Smooth muscle cell (in vitro differentiated cells): ENCODE measurements at regions not wholly inside any gene's neighbourhood (a gene's known extent, or its start where the extent isn't known, plus 50 kb on each side); places are given as distances from the start of the nearest gene placed in this dataset.

Experiments
- DNase-seq: peaks from one replicate; lab custom pipeline; 2025; ENCODE audit not compliant: unreplicated experiment; lab: John Stamatoyannopoulos, UW
- H2AFZ ChIP-seq: fragments of 200-600 bp; sonication (generic); 2 replicates; pipeline ENCODE4 v1.6.0; 2016; ENCODE audit warnings: antibody characterized with exemption, low read depth, mild to moderate bottlenecking
- H3F3A ChIP-seq: fragments of 200-600 bp; sonication (generic); 2 replicates; pipeline ENCODE4 v1.6.0; 2017; ENCODE audit warnings: antibody characterized with exemption, low read depth
- H3K27ac ChIP-seq: fragments of 200-600 bp; sonication (generic); 2 replicates; pipeline ENCODE4 v1.5.1; 2016; ENCODE audit warnings: low read depth, mild to moderate bottlenecking
- H3K27me3 ChIP-seq: fragments of 200-600 bp; sonication (generic); 2 replicates; pipeline ENCODE4 v1.6.1; 2016; ENCODE audit warnings: low read depth, mild to moderate bottlenecking
- H3K36me3 ChIP-seq: fragments of 200-600 bp; sonication (generic); 2 replicates; pipeline ENCODE4 v1.5.1; 2016; ENCODE audit warnings: low read depth
- H3K4me1 ChIP-seq: fragments of 200-600 bp; sonication (generic); 2 replicates; pipeline ENCODE4 v1.5.1; 2016; ENCODE audit warnings: low read depth
- H3K4me2 ChIP-seq: fragments of 200-600 bp; sonication (generic); 2 replicates; pipeline ENCODE4 v1.6.0; 2016; ENCODE audit warnings: mild to moderate bottlenecking
- H3K4me3 ChIP-seq: fragments of 200-600 bp; sonication (generic); 2 replicates; pipeline ENCODE4 v1.5.1; 2016; ENCODE audit warnings: mild to moderate bottlenecking
- H3K79me2 ChIP-seq: fragments of 200-600 bp; sonication (generic); 2 replicates; pipeline ENCODE4 v1.6.0; 2016; ENCODE audit warnings: low read depth, mild to moderate bottlenecking
- H3K9ac ChIP-seq: fragments of 200-600 bp; sonication (generic); 2 replicates; pipeline ENCODE4 v1.6.0; 2016; ENCODE audit warnings: low read depth
- H3K9me3 ChIP-seq: fragments of 200-600 bp; sonication (generic); replicated peaks from 2 replicates; pipeline ENCODE4 v1.5.1; 2016; ENCODE audit warnings: low read depth
- H4K20me1 ChIP-seq: fragments of 200-600 bp; sonication (generic); 2 replicates; pipeline ENCODE4 v1.6.0; 2016; ENCODE audit warnings: low read depth
- WGBS: methylation state at CpG from one replicate; pipeline ENCODE4 v1.1.7; 2016; ENCODE audit warnings: low lambda C conversion rate; 5-methylcytosine and 5-hydroxymethylcytosine counted together
- TF ChIP-seq, protein P1 (sequence below): fragments of 200-600 bp; sonication (generic); IDR thresholded peaks from 2 replicates; pipeline ENCODE4 v1.5.1; 2017; ENCODE audit warnings: borderline replicate concordance, mild to moderate bottlenecking, antibody characterized with exemption; ENCODE audit not compliant: insufficient read depth, poor library complexity, severe bottlenecking

DNA sequence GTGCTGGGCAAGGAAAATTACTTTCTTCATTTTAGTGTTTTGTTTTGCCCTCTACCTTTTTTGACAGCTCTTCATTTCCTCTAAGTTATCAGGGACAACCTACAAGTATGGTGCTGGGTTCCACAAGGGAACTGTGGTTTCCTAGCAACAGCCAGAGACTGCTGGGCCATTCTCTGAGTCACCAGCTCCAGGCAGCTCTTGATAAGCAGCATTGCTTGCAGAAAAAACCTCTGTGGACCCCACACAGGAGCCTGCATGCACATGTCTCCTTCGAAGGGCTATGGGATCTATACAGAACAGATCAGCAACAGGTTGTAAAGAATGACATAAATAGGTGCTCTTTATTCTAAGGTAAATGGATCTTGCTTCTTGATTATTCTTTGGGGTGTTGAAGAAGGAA is 81.0 kb upstream of the CCDC196 start:
- H3K9ac ChIP-seq, result no peak overlapping the region
- H2AFZ ChIP-seq, result no peak overlapping the region
- H3K36me3 ChIP-seq, result no peaks in the 10 kb centered on the region
- no peaks in the 10 kb centered on the region for H3K9me3 ChIP-seq
- H3K4me1 ChIP-seq, result no peaks in the 10 kb centered on the region
- DNase-seq, result no peak
- no peak overlapping the region for H3K4me2 ChIP-seq
- H3K79me2 ChIP-seq, result no peaks in the 10 kb centered on the region
- H3K27me3 ChIP-seq, result peaks cover 6% of the 10 kb centered on the region
- no peak overlapping the region for H3K4me3 ChIP-seq
- 53% methylated on average over 1 of the region's 1 CpG for WGBS
- no peak overlapping the region for H3K27ac ChIP-seq
- no peaks in the 10 kb centered on the region for H4K20me1 ChIP-seq
- no peaks in the 10 kb centered on the region for H3F3A ChIP-seq
- TF ChIP-seq, protein P1, sequence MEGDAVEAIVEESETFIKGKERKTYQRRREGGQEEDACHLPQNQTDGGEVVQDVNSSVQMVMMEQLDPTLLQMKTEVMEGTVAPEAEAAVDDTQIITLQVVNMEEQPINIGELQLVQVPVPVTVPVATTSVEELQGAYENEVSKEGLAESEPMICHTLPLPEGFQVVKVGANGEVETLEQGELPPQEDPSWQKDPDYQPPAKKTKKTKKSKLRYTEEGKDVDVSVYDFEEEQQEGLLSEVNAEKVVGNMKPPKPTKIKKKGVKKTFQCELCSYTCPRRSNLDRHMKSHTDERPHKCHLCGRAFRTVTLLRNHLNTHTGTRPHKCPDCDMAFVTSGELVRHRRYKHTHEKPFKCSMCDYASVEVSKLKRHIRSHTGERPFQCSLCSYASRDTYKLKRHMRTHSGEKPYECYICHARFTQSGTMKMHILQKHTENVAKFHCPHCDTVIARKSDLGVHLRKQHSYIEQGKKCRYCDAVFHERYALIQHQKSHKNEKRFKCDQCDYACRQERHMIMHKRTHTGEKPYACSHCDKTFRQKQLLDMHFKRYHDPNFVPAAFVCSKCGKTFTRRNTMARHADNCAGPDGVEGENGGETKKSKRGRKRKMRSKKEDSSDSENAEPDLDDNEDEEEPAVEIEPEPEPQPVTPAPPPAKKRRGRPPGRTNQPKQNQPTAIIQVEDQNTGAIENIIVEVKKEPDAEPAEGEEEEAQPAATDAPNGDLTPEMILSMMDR, result no peak

DNA sequence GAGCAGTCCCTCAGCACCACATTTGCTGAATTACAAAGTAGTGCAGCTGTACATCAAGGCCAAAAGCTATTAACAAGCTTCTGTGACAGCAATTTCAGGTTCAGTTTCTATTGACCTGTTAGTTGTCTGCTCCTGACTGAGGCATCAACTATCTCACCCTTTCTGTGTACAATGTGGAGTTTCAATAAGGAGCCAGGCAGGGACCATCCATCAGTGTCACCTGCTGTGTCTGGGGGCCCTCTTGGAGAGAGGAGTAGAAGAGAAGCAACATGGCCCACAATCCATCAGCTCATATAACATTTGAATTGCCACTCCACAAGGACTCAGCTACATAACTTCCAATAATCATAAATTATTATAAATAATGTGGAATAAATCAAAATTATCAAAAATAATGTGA is 72.3 kb upstream of the CCDC196 start:
- Histone ChIP-seq H4K20me1 (no peaks in the 10 kb centered on the region), H3K27ac (no peak overlapping the region), H3K9ac (no peak overlapping the region), H3K4me1 (no peaks in the 10 kb centered on the region), H2AFZ (no peak overlapping the region), H3K9me3 (no peaks in the 10 kb centered on the region), H3K79me2 (no peaks in the 10 kb centered on the region), H3K4me3 (no peak overlapping the region), H3F3A (no peaks in the 10 kb centered on the region), H3K36me3 (no peaks in the 10 kb centered on the region), H3K4me2 (no peak overlapping the region), H3K27me3 (no peaks in the 10 kb centered on the region)
- TF ChIP-seq, protein P1, result no peak
- no peak for DNase-seq

DNA sequence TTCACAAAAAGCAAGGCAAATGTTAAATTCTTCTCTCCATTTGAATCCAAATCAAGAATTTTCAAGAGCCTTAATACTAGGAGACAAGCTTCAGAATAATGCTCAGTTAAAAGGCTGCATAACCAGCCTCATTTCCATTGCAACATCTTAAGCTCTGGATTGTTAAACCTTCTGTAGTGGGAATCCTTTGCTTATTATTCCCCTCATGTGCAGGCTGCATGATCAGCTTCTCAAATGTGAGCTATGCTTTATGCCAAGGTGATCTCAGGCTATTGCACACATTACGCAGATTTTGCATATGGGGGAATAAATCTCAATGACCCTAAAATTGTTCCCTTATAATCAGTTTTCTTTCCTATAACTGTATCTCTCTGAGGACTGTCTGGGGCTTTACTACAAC is 71.7 kb upstream of the CCDC196 start:
- WGBS, result 100% methylated on average over 1 of the region's 1 CpG
- H4K20me1 ChIP-seq, result no peaks in the 10 kb centered on the region
- no peaks in the 10 kb centered on the region for H3K79me2 ChIP-seq
- no peak overlapping the region for H3K4me3 ChIP-seq
- no peak for DNase-seq
- no peaks in the 10 kb centered on the region for H3K9me3 ChIP-seq
- TF ChIP-seq, protein P1, result no peak
- no peaks in the 10 kb centered on the region for H3K27me3 ChIP-seq
- no peaks in the 10 kb centered on the region for H3F3A ChIP-seq
- no peak overlapping the region for H3K27ac ChIP-seq
- no peaks in the 10 kb centered on the region for H3K4me1 ChIP-seq
- H3K9ac ChIP-seq, result no peak overlapping the region
- no peaks in the 10 kb centered on the region for H3K36me3 ChIP-seq
- H2AFZ ChIP-seq, result no peak overlapping the region
- no peak overlapping the region for H3K4me2 ChIP-seq

DNA sequence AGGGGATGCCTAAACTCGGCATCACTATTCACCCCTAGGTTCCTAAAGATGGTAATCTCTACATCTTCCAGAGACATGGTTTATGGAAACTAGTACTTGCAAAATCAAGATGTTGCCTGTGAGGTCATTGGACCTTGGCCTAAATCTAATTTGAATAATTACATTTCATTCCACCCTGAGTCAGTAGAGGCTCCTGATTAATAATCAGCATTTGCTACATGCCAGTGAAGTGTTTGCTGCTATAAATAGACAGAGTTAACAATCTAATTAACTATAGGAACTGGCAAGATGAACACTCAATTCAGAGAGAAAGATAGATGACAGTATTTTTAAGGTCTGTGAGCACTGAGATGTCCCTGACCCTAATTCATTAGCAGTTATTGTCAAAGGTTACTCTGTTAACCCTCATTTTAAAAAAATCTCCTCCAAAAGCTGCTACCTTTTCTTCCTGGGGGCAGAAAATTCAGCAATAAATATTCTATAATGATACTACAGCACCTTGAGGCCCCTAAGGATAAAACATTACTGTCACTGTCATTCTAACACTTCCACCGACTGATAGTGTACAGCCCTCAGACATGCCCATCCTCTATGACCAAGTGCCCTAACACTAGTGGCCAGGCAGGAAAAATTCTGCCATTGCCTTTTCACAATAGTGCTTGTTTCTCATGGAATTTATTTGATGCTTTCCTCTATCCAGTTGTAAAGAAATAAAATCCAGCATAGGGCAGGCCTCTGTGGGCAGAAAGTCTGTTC is 65.7 kb upstream of the CCDC196 start:
- no peak overlapping the region for H2AFZ ChIP-seq
- H3K79me2 ChIP-seq, result no peaks in the 10 kb centered on the region
- H3K27me3 ChIP-seq, result no peaks in the 10 kb centered on the region
- H3K4me3 ChIP-seq, result no peak overlapping the region
- H3K4me1 ChIP-seq, result no peaks in the 10 kb centered on the region
- TF ChIP-seq, protein P1, result no peak
- H3K27ac ChIP-seq, result no peak overlapping the region
- H3F3A ChIP-seq, result no peaks in the 10 kb centered on the region
- 83% methylated on average over 2 of the region's 2 CpGs for WGBS
- no peaks in the 10 kb centered on the region for H4K20me1 ChIP-seq
- no peak for DNase-seq
- no peaks in the 10 kb centered on the region for H3K36me3 ChIP-seq
- H3K9ac ChIP-seq, result no peak overlapping the region
- no peak overlapping the region for H3K4me2 ChIP-seq
- H3K9me3 ChIP-seq, result no peaks in the 10 kb centered on the region
